Right cardiac atrium (tissue), 5 donors: ENCODE measurements at regions not wholly inside any gene's neighbourhood (a gene's known extent, or its start where the extent isn't known, plus 50 kb on each side); places are given as distances from the start of the nearest gene placed in this dataset.
A peak's percentile ranks its signal among the peaks of the same experiment; 100 is the strongest.

Source experiments
- ATAC-seq, 2 donors: fragments of 200-7000 bp; cut with Tn5 transposase; one replicate each; pipeline versions ENCODE4 v1.8.0 to v1.9.1; 2020; ENCODE audit warnings: moderate library complexity in 2 of 2, mild to moderate bottlenecking in 1 of 2
- DNase-seq, 3 donors: peaks; one replicate each; pipeline ENCODE4 v3.0.0-alpha.2; 2020
- H3K27ac ChIP-seq: one replicate; pipeline ENCODE4 v1.5.1; 2013; ENCODE audit warnings: mild to moderate bottlenecking, low read length, control low read depth, moderate library complexity
- H3K27me3 ChIP-seq: one replicate; pipeline ENCODE4 v1.6.1; 2013; ENCODE audit not compliant: control insufficient read depth, insufficient read depth
- H3K4me1 ChIP-seq: one replicate; pipeline ENCODE4 v1.6.1; 2013; ENCODE audit warnings: low read length; ENCODE audit not compliant: control insufficient read depth, insufficient read depth
- H3K4me3 ChIP-seq: one replicate; pipeline ENCODE4 v1.5.1; 2013; ENCODE audit warnings: low read length, control low read depth
- H3K9me3 ChIP-seq: one replicate; pipeline ENCODE4 v1.6.1; 2013; ENCODE audit warnings: low read length; ENCODE audit not compliant: control insufficient read depth
- WGBS: extraction: QIAGEN DNeasy Blood & Tissue Kit; methylation state at CpG from one replicate; pipeline ENCODE4 v1.1.7; 2013; 5-methylcytosine and 5-hydroxymethylcytosine counted together
- intact Hi-C, 4 donors: fragments of 100-400 bp; cut with DNase I; formaldehyde crosslinking; loops; one replicate each; pipeline versions ENCODE4 v1.11.0 to v1.14.0; 2022 to 2023
- donor health status: healthy with polysubstance abuse.
- donor health status: DM: no; HTN: yes; CAD: no.
- donor health status: DM: no; HTN: no; CAD: no.
- donor health status: DM: no; HTN: yes; CAD: no; lungs with severe emphysema.
- donor health status: DM: yes; HTN: yes; CAD: no.

DNA sequence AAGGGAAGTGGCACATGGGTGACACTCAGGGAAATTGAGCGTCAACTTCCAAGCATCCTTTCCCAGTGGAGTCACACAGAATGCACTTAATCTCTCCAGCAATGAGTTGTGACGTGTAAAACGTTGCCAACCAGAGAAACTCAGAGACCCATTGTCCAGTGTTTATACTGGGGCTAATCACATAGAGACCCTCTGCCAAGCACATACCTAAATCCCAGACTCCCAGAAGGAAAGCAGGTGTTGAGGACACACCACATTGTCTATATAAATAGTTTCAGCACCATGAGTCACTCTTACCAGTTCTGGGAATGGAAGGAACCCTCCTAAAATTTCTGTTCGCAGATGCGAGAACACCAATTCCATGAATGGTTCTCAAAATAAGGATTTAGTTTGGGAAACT, 76.4 kb upstream of the BET1 start:
- no peaks in the 10 kb centered on the region for H3K27me3 ChIP-seq
- no peaks in the 10 kb centered on the region for H3K9me3 ChIP-seq
- no peaks in the 10 kb centered on the region for H3K4me1 ChIP-seq
- ATAC-seq: no peak
- 75% methylated on average over 5 of the region's 5 CpGs for WGBS
- DNase-seq: no peak
- intact Hi-C loops: loop anchor here in 1 of 4 donors (10.0 kb wide), 1 partner anchor 186 kb away; the partner anchor contains the start of gene TFPI2
- H3K4me3 ChIP-seq: no peak overlapping the region
- H3K27ac ChIP-seq: no peak overlapping the region

DNA sequence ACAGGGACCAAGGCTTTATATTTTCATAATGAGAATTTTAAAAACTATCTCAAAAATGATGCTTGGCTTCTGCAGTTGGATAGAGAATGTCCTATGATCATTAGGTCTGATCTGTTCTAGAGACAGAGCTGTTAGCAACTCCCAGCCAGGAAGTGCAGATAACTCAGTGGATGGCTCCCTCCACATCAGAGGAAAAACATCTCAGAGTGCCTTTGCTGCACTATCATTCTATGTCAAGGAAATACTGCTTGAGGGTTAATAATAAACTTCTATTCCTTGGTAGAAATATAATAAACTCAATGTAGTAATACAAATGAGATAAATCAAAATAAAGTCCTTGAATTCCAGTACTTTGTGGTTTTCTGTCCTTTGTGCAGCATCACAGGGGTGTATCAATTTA, 78.0 kb upstream of the BET1 start:
- Histone ChIP-seq H3K9me3 (no peaks in the 10 kb centered on the region), H3K4me1 (no peaks in the 10 kb centered on the region), H3K27ac (no peak overlapping the region), H3K4me3 (no peak overlapping the region), H3K27me3 (no peaks in the 10 kb centered on the region)
- DNase-seq (no peak), ATAC-seq (no peak)
- intact Hi-C loops: loop anchor here in 1 of 4 donors (10.0 kb wide), 1 partner anchor 187 kb away; the partner anchor contains the start of gene TFPI2

DNA sequence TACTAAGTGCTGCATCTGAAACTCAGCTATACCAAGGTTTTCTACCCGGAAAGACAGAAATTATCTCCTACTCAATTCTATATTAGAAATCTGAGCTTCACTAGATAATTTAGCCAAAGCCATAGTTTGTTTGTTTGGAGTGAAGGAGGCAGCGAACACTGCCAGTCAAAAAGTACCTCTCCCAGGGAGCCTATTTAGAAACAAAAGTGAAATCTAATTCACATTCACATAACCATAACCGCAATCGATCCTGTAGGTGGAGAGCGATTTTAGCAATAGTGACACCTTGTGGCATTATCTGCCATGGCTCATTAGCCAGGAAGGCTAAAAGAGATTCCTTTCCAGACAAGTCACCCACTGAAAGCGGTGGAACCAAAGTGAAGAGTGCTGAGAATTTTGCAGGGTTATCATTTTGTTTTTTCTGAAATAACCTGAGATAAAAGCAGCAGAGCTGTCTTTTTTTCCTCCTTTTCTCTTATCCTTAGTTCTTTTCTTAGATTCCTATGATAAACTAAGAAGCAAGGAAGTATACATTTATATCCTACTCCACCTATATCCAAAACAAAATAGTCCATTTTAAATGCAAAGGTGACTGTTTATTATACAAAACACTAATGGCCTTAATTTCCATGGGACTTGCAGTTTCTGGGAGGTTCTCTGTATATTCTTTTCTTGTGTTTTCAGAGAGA, 83.7 kb upstream of the BET1 start:
- H3K27ac ChIP-seq: no peak overlapping the region
- ATAC-seq (peak; percentile 65 to 76), DNase-seq (no peak)
- intact Hi-C loops: loop anchor here in 3 of 4 donors (5.0 to 10.0 kb wide), 2 partner anchors 186 to 193 kb away; partner anchors contain the start of gene TFPI2 (in 1 of the 3)
- no peaks in the 10 kb centered on the region for H3K27me3 ChIP-seq
- no peaks in the 10 kb centered on the region for H3K9me3 ChIP-seq
- no peaks in the 10 kb centered on the region for H3K4me1 ChIP-seq
- peak overlapping the region; percentile 48 for H3K4me3 ChIP-seq
- 17% methylated on average over 6 of the region's 6 CpGs for WGBS

DNA sequence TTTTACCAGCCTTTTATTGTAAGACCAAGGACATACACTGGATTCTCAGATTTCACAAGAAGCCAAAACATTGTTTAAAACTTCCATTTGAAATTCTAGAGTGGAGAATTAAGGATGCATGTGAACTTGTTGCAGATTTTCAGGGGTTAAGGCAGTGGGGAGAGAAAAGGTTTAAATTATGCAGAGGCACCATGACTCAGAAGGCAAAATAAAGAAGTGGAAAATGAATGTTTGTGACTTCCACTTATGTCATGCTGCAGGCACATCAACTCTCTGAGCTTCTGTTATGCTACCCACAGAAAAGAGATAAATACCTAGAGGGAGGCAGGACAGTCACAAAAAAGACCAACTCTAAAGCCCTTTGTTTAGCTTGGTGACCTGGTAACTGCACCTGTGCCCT, 84.4 kb upstream of the BET1 start:
- Histone ChIP-seq H3K4me3 (no peak overlapping the region), H3K9me3 (no peaks in the 10 kb centered on the region), H3K27ac (no peak overlapping the region), H3K27me3 (no peaks in the 10 kb centered on the region), H3K4me1 (no peaks in the 10 kb centered on the region)
- DNase-seq (no peak), ATAC-seq (no peak)
- intact Hi-C loops: loop anchor here in 3 of 4 donors (5.0 to 10.0 kb wide), 2 partner anchors 186 to 194 kb away; partner anchors contain the start of gene TFPI2 (in 1 of the 3)

DNA sequence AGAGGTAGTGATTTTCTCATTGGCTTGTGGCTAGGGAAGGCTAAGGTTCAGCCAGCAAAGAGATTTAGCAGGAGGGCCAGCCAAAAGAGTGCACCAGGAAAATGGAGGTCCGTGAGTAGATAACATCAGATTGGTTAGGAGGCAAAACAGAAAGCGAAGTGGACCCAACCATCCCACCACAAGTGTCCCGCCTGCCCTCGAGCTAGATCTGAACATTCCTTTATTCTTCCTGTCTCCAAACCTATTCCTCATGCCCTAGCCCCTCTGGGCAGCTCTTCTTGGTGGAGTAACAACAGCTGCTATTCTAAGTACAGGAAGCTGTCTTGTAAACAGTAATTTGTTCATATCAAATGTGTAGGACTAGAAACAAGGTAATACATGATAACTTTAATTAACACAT, 85.7 kb upstream of the BET1 start:
- DNase-seq: no peak
- intact Hi-C loops: loop anchor here in 3 of 4 donors (5.0 to 10.0 kb wide), 2 partner anchors 188 to 195 kb away; partner anchors contain the start of gene TFPI2 (in 1 of the 3)
- no peaks in the 10 kb centered on the region for H3K4me1 ChIP-seq
- no peaks in the 10 kb centered on the region for H3K27me3 ChIP-seq
- no peak for ATAC-seq
- H3K27ac ChIP-seq: no peak overlapping the region
- 81% methylated on average over 4 of the region's 4 CpGs for WGBS
- no peaks in the 10 kb centered on the region for H3K9me3 ChIP-seq
- no peak overlapping the region for H3K4me3 ChIP-seq

DNA sequence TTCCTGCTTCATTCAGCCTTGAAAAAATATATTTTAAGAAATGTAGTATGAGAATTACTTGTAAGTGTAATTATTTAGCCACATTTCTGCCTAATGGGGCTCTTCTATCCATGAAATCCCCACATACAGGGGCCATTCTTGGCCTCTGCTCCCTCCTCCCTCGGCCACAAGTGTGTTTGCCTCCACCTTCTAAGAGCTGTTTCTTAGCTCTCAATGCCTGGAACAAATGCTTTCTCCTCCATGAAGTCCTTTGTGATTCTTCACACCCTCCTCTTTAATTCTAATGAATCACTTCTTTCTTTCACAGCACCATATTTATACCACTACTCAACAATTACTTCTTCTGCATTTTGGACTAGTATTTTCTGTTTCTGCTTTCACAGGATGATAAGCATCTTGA, 88.8 kb upstream of the BET1 start:
- 77% methylated on average over 1 of the region's 1 CpG for WGBS
- ATAC-seq: no peak
- DNase-seq: no peak
- H3K4me1 ChIP-seq: no peaks in the 10 kb centered on the region
- H3K4me3 ChIP-seq: no peak overlapping the region
- no peaks in the 10 kb centered on the region for H3K27me3 ChIP-seq
- no peak overlapping the region for H3K27ac ChIP-seq
- H3K9me3 ChIP-seq: no peaks in the 10 kb centered on the region
- intact Hi-C loops: no loop called here

DNA sequence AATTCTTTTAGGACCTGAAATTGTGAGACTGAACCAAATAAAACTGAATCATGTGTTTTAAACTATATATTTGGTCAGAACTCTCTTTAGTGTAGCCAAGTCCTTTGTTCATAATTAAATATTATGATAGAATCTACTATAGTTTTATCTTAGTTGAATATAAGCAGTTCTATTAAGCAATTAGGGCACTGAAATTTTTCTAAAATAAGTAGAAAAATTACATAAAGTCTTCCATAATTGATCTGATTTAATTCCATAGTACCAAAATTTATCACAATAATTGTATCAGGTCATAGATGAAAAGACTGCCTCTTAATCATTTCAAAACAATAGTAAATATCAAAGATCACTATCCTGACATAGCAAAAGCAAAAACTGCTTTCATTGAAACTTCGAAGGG, 90.1 kb upstream of the BET1 start:
- Histone ChIP-seq H3K4me3 (no peak overlapping the region), H3K4me1 (no peaks in the 10 kb centered on the region), H3K27ac (no peak overlapping the region), H3K9me3 (no peaks in the 10 kb centered on the region), H3K27me3 (no peaks in the 10 kb centered on the region)
- no peak for DNase-seq
- WGBS: 94% methylated on average over 1 of the region's 1 CpG
- intact Hi-C loops: no loop called here
- no peak for ATAC-seq

DNA sequence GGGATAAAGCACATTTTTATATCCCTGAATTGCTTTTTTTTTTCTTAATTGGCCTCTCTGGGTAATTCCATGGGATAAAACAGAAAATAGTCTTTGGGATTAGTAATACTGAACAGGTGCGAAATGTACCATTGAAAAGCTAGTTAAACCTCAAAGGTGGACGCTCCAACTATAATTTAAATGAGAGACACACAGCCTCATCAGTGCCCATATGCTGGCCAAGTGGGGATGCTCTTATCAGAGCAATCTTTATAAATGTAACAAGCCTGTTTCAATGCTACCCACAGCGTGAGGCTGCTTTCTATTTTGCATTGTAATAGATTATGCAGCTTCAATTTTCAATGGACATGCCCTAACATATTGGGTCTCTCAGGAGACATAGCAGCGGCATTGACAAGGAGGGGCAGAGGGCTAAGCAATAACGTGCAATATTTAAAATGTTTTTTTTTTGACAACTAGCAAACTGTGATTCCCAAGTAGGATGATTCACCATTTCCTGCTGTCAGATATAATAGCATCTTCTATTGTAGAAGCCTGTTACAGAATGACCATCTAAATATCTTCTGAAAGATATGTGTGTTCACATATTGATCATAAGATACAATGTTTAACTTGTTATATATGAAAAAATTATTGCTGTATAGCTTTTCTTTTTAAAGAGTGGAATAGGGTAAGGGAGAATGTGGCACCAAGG, 91.3 kb upstream of the BET1 start:
- Histone ChIP-seq H3K27me3 (no peaks in the 10 kb centered on the region), H3K9me3 (no peaks in the 10 kb centered on the region), H3K4me3 (no peak overlapping the region), H3K4me1 (no peaks in the 10 kb centered on the region), H3K27ac (no peak overlapping the region)
- WGBS: 84% methylated on average over 5 of the region's 5 CpGs
- DNase-seq: no peak
- no peak for ATAC-seq
- intact Hi-C loops: no loop called here

DNA sequence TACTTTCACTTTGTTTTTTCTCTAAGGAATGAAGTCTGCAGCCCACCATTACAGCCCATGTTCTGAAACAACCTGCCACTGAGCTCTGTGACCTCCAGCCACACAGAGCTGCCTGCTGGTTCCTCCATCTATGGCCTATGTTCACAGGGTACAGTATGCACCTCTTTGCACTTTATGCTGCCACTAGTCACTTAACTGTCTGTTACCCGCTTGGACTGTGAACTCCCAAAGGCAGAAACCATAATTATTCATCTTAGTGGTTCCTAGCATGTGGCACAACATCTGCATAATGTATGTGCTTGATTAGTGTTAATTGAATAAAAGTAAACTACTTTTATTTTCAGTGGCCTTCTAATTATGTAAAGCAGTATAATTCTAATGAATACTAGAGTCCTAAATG, 95.5 kb upstream of the BET1 start:
- Histone ChIP-seq H3K4me3 (no peak overlapping the region), H3K27ac (no peak overlapping the region), H3K4me1 (no peaks in the 10 kb centered on the region), H3K27me3 (no peaks in the 10 kb centered on the region), H3K9me3 (no peaks in the 10 kb centered on the region)
- DNase-seq (no peak), ATAC-seq (no peak)
- WGBS: 96% methylated on average over 1 of the region's 1 CpG
- intact Hi-C loops: no loop called here

DNA sequence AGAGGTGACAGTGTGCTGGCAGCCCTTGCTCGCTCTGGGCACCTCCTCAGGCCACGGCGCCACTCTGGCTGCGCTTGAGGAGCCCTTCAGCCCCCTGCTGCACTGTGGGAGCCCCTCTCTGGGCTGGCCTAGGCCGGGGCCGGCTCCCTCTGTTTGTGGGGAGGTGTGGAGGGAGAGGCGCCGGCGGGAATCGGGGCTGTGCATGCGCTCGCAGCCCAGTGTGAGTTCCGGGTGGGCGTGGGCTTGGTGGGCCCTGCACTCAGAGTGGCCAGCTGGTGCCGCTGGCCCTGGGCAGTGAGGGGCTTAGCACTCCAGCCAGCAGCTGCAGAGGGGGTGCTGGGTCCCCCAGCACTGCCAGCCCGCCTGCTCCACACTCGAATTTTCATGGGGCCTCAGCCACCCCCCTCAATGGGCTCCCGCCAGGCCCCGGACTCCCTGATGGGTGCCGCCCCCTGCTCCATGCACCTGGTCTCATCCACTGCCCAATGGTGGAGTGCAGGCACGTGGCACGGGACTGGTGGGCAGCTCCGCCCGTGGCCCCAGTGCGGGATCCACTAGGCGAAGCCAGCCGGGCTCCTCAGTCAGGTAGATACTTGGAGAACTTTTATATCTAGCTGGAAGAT, 96.7 kb upstream of the BET1 start:
- H3K9me3 ChIP-seq: no peaks in the 10 kb centered on the region
- DNase-seq (peak in 2 of 3 donors; percentile 6 to 52), ATAC-seq (no peak)
- intact Hi-C loops: no loop called here
- H3K4me1 ChIP-seq: no peaks in the 10 kb centered on the region
- H3K4me3 ChIP-seq: no peak overlapping the region
- H3K27ac ChIP-seq: no peak overlapping the region
- H3K27me3 ChIP-seq: no peaks in the 10 kb centered on the region
- WGBS: 97% methylated on average over 27 of the region's 27 CpGs

DNA sequence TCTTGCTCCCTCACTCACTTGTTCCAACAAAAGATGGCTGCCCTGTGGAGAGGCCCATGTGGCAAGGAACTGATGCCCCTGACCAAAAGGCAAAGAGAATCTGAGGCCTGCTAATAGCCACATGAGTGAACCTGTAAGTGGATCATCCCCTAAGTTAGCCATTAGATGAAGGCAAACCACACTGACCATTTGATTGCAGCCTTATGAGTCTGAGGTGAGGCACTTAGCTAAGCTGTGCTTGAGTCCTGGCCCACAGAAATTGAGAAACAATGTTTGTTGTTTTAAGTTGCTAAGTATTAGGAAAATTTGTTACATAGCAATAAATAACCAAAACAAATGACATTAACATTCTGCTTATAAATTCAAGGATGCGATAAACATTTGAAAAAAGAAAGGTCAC, 100.1 kb upstream of the BET1 start:
- Histone ChIP-seq H3K4me1 (no peaks in the 10 kb centered on the region), H3K27me3 (no peaks in the 10 kb centered on the region), H3K9me3 (no peaks in the 10 kb centered on the region), H3K27ac (no peak overlapping the region), H3K4me3 (no peak overlapping the region)
- intact Hi-C loops: no loop called here
- ATAC-seq (no peak), DNase-seq (no peak)
- 97% methylated on average over 1 of the region's 1 CpG for WGBS
